NCI-H345 (cell line): ENCODE measurements at regions not wholly inside any gene's neighbourhood (a gene's known extent, or its start where the extent isn't known, plus 50 kb on each side); places are given as distances from the start of the nearest gene placed in this dataset.

Experiments
- DNase-seq: peaks from one replicate; lab custom pipeline; 2025; lab: John Stamatoyannopoulos, UW

DNA sequence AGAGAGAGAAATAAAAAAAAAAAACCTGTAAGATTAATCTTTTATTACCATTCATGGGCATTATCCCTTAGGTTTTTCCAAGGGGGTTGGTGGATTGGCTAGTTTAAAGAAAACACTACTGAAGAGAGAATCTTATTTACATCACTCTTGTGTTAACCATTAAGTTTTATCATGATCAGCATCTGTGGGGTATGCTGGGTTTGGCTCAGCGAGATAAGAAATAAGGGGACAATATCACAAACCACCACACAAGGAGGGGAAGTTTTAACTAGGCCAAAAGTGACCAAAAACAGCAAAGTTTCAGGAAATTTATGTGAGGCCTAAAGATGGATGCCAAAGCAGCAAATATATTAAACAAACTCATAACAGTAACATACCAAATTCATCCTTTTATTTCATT is 548.6 kb downstream of the SLC16A7 start:
- no peak for DNase-seq

- DNase-seq = no peak
Observed at GRCh38 chr12:60148109-60148508, 552.3 kb downstream of the SLC16A7 start.

- DNase-seq = no peak
Observed at GRCh38 chr12:60148831-60149230, 553.0 kb downstream of the SLC16A7 start.

GRCh38 chr12:60152756-60153155 is 556.9 kb downstream of the SLC16A7 start:
- no peak for DNase-seq

DNA sequence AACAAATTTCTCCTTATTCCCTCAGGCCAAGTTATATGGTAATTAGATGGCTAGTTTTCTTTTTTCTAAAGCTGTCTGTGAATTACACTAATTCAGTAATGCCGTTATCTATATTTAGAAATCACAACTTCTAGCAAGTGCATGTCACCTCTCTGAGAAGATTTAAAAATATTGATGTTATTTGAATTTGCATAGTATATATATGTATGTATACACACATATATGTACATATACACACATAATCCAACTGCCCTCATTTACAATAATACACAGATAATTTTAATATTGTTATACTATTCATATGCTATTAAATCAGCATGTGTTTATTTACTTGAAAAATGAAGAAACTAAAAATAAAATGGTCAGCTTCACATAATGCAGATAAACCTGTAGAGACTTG is 563.9 kb downstream of the SLC16A7 start:
- DNase-seq = no peak

DNA sequence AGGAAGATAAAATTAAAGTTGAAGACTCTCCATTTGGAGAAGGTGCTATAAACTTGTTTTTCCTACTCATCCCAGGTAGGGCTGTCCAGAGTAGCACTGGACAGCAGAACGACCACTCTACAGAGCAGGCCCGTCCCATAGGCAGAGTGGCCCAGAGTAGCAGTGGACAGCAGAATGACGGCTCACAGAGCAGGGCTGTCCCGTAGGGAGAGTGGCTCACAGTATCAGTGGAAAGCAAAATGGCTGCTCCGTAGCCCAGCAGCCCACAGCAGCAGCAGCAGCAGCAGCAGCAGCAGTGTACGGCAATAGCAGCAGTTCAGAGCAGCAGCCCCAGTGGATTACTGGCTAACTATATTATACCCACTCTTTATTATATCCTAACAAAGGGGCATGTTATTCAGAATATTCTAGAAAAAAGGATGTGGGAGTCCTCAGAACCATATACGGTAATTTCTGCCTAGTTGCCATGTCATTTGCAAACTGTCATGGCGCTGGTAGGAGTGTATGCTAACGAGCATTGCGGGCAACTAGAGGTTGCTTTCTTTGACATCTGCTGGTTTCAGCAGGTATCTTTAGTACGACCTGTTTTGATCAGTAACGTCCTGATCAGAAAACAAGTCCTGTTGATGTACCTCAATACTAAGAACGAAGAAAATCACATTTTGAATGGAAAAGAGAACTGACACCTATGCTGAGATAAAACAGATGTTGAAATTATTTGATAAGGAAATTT is 567.3 kb downstream of the SLC16A7 start:
- DNase-seq = no peak

- no peak for DNase-seq
Observed at GRCh38 chr12:60165781-60166180, 570.0 kb downstream of the SLC16A7 start.

DNA sequence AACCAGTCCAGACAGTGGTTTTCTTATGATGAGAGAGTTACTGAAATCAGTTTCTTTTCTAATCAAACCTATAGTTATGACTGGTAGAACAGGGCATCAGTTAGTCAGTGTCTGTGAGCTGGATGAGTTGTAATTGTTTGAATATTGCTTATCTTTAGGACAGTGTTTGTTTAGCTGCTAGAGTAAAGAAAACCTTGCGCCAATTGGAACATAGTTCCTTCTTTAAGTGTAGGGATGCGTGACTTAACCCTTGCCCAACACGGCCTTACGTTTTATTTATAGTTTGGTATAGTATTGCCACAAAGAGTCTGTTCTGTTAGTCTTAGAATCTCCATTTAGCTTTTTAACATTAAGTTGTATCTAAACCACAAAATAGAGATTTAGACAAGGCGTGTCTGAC is 572.6 kb downstream of the SLC16A7 start:
- DNase-seq = peak; percentile 32

DNA sequence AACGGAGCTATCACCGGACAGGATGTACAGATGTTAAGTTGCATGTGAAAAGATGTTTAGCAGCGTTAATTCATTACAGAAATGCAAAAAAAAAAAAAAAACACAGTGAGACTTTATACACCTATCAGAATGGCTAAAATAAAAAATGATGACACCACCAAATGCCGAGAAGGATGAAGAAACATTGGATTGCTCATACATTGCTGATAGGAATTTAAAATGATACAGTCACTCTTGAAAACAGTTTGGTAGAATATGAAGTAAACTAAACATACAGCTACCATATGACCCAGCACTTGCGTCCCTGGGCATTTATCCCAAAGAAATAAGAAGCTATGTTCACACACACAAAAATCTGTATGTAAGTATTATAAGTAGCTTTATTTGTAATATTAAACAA is 574.1 kb downstream of the SLC16A7 start:
- no peak for DNase-seq

GRCh38 chr12:60172266-60173211 is 576.7 kb downstream of the SLC16A7 start:
- DNase-seq = no peak

GRCh38 chr12:60173224-60174170 is 577.7 kb downstream of the SLC16A7 start:
- no peak for DNase-seq

GRCh38 chr12:60174476-60174875 is 578.6 kb downstream of the SLC16A7 start:
- DNase-seq = no peak

GRCh38 chr12:60174941-60175340 is 579.1 kb downstream of the SLC16A7 start:
- DNase-seq = no peak

GRCh38 chr12:60176891-60177290 is 581.1 kb downstream of the SLC16A7 start:
- DNase-seq = no peak

GRCh38 chr12:60180298-60180697 is 584.5 kb downstream of the SLC16A7 start:
- DNase-seq = no peak

- no peak for DNase-seq
Observed at GRCh38 chr12:60182354-60182753, 586.5 kb downstream of the SLC16A7 start.

- DNase-seq = no peak
Observed at GRCh38 chr12:60184096-60184495, 588.3 kb downstream of the SLC16A7 start.

DNA sequence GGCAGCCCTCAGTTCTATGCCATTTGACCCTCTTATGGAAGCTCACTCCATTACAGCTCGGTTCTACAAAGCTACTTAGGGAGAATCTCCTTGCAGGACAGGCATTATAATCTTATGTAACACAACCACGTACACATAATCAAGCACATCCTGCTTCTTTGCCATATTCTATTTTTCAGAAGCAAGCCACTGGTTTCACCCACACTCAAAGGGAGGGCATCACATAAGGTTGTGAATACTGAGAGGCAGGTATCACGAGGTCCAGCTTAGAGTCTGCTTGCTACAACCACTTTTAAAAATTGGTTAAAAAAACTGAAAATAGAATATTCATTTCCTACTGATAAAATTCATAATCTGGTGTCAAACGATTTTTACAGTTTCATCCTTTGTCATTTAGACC is 589.2 kb downstream of the SLC16A7 start:
- DNase-seq = no peak

DNA sequence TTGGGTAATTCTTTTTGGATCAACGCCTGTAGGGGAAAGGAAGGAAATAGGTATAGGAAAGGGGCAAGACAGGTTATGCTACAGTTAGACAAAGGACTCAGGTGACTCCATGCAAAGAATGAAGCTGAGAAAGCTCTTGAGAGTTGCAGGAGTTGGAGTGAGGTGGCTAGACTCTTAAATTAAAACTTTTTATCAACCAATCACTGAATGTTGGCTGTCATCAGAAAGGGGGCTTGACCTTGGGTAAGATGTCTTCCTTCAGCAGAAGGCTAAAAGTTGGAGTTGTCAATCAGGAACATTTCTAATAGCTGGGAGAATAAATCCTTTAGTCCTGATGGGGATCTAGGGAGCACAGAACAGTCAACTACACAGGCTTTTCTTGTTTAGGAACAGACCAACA is 595.4 kb downstream of the SLC16A7 start:
- DNase-seq = no peak

DNA sequence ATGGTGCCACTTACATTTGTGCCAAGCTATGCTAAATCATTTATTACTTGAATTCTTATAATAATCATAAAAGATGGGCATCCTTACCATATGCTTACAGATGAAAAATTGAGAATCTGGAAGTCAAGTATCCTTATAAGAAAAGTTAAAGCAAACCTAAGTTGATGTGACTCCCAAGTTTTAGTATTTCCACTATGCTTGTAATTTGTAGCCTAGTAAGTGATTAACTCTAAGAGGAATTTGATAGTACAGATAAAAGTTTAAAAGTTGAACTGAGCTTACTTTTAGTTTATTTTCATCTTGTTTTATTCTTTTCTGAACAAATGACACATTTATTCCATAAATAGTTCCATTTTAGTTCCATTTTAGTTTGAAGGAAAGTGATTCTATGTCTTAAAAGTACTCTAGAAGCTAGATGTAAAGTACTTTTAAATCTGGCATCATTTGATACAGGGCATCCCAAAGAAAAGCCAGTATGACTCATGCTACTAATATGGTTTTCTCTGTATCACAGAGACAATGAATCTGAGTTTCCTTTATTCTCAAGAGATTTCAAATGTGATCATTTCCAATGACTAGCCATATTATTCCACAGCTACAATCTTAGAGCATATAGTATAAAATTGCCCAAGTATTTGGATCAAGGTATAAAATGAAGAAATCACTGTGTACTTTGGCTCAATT is 596.0 kb downstream of the SLC16A7 start:
- no peak for DNase-seq

- no peak for DNase-seq
Observed at GRCh38 chr12:60194678-60195077, 598.8 kb downstream of the SLC16A7 start.
